ENCODE measurements at regions not wholly inside any gene's neighbourhood (a gene's known extent, or its start where the extent isn't known, plus 50 kb on each side); places are given as distances from the start of the nearest gene placed in this dataset.

GRCh38 chr3:165476399-165477060 is 280.3 kb upstream of the SLITRK3 start:
- Histone ChIP-seq H3K9me3 (replicated peaks; ENCODE audit: insufficient read depth, low read length) (no peaks in the 10 kb centered on the region), H3F3A (ENCODE audit: insufficient read depth, low read length) (no peaks in the 10 kb centered on the region), H3K9ac (ENCODE audit: low read length) (no peak overlapping the region), H3K4me2 (ENCODE audit: low read depth, low read length) (no peak overlapping the region), H3K4me1 (ENCODE audit: low read length) (no peaks in the 10 kb centered on the region), H3K79me2 (ENCODE audit: low read length) (no peaks in the 10 kb centered on the region), H3K27me3 (replicated peaks; ENCODE audit: insufficient read depth, low read length) (no peaks in the 10 kb centered on the region), H3K4me3 (ENCODE audit: low read length) (no peak overlapping the region), H4K20me1 (ENCODE audit: insufficient read depth, low read length) (no peaks in the 10 kb centered on the region), H3K9me2 (replicated peaks; ENCODE audit: insufficient read depth, low read length) (no peaks in the 10 kb centered on the region), H3K36me3 (replicated peaks; ENCODE audit: insufficient read depth, low read length) (no peaks in the 10 kb centered on the region), H3K27ac (ENCODE audit: low read length) (no peak overlapping the region), H2AFZ (ENCODE audit: low read length) (no peak overlapping the region)
- no peak for TF ChIP-seq EZH2phosphoT487 (IDR thresholded peaks at IDR 0.05; ENCODE audit: low read length)
- no peak for TF ChIP-seq CTCF (IDR thresholded peaks at IDR 0.05; ENCODE audit: low read length)
- TF ChIP-seq EZH2 (optimal IDR thresholded peaks at IDR 0.05; ENCODE audit: low read depth, low read length), result no peak
- no peak for DNase-seq

GRCh38 chr3:165466856-165467255 is 270.7 kb upstream of the SLITRK3 start:
- no peak overlapping the region for H3K4me2 ChIP-seq (ENCODE audit: low read depth, low read length)
- H3K36me3 ChIP-seq (replicated peaks; ENCODE audit: insufficient read depth, low read length), result no peaks in the 10 kb centered on the region
- H3F3A ChIP-seq (ENCODE audit: insufficient read depth, low read length), result no peaks in the 10 kb centered on the region
- H3K79me2 ChIP-seq (ENCODE audit: low read length), result no peaks in the 10 kb centered on the region
- H3K9me3 ChIP-seq (replicated peaks; ENCODE audit: insufficient read depth, low read length), result no peaks in the 10 kb centered on the region
- H4K20me1 ChIP-seq (ENCODE audit: insufficient read depth, low read length), result no peaks in the 10 kb centered on the region
- H3K4me1 ChIP-seq (ENCODE audit: low read length), result peaks cover 10% of the 10 kb centered on the region
- H3K27me3 ChIP-seq (replicated peaks; ENCODE audit: insufficient read depth, low read length), result no peaks in the 10 kb centered on the region
- H3K9ac ChIP-seq (ENCODE audit: low read length), result no peak overlapping the region
- H3K4me3 ChIP-seq (ENCODE audit: low read length), result no peak overlapping the region
- DNase-seq, result no peak
- no peak for TF ChIP-seq EZH2phosphoT487 (IDR thresholded peaks at IDR 0.05; ENCODE audit: low read length)
- TF ChIP-seq CTCF (IDR thresholded peaks at IDR 0.05; ENCODE audit: low read length), result no peak
- TF ChIP-seq EZH2 (optimal IDR thresholded peaks at IDR 0.05; ENCODE audit: low read depth, low read length), result no peak
- no peak overlapping the region for H2AFZ ChIP-seq (ENCODE audit: low read length)
- H3K9me2 ChIP-seq (replicated peaks; ENCODE audit: insufficient read depth, low read length), result no peaks in the 10 kb centered on the region
- H3K27ac ChIP-seq (ENCODE audit: low read length), result no peak overlapping the region

GRCh38 chr3:165464736-165465135 is 268.6 kb upstream of the SLITRK3 start:
- H3K4me1 ChIP-seq (ENCODE audit: low read length), result no peaks in the 10 kb centered on the region
- TF ChIP-seq EZH2phosphoT487 (IDR thresholded peaks at IDR 0.05; ENCODE audit: low read length), result no peak
- TF ChIP-seq EZH2 (optimal IDR thresholded peaks at IDR 0.05; ENCODE audit: low read depth, low read length), result no peak
- TF ChIP-seq CTCF (IDR thresholded peaks at IDR 0.05; ENCODE audit: low read length), result no peak
- H3K9me3 ChIP-seq (replicated peaks; ENCODE audit: insufficient read depth, low read length), result no peaks in the 10 kb centered on the region
- H3K9ac ChIP-seq (ENCODE audit: low read length), result no peak overlapping the region
- no peak overlapping the region for H3K27ac ChIP-seq (ENCODE audit: low read length)
- no peaks in the 10 kb centered on the region for H3K79me2 ChIP-seq (ENCODE audit: low read length)
- H3K27me3 ChIP-seq (replicated peaks; ENCODE audit: insufficient read depth, low read length), result no peaks in the 10 kb centered on the region
- H3K4me3 ChIP-seq (ENCODE audit: low read length), result no peak overlapping the region
- H3K4me2 ChIP-seq (ENCODE audit: low read depth, low read length), result no peak overlapping the region
- no peaks in the 10 kb centered on the region for H3F3A ChIP-seq (ENCODE audit: insufficient read depth, low read length)
- no peak overlapping the region for H2AFZ ChIP-seq (ENCODE audit: low read length)
- no peaks in the 10 kb centered on the region for H3K9me2 ChIP-seq (replicated peaks; ENCODE audit: insufficient read depth, low read length)
- H3K36me3 ChIP-seq (replicated peaks; ENCODE audit: insufficient read depth, low read length), result no peaks in the 10 kb centered on the region
- H4K20me1 ChIP-seq (ENCODE audit: insufficient read depth, low read length), result no peaks in the 10 kb centered on the region
- no peak for DNase-seq

Measured in MM.1S (cell line).